OCI-LY7 (cell line): ENCODE measurements at regions not wholly inside any gene's neighbourhood (a gene's known extent, or its start where the extent isn't known, plus 50 kb on each side); places are given as distances from the start of the nearest gene placed in this dataset.

Experiments used
- EZH2phosphoT487 ChIP-seq: fragments of 200-600 bp; sonication (generic); IDR thresholded peaks from 2 replicates; pipeline ENCODE4 v1.6.1; 2018; ENCODE audit warnings: low read depth, borderline replicate concordance, mild to moderate bottlenecking, mixed run types, antibody characterized with exemption, low read length, moderate library complexity, mixed read lengths
- TF ChIP-seq, protein P1 (sequence below): fragments of 200-600 bp; sonication (generic); conservative IDR thresholded peaks from 2 replicates; pipeline ENCODE4 v1.5.1; 2014; ENCODE audit warnings: mild to moderate bottlenecking, antibody characterized with exemption, low read length, moderate library complexity, mixed read lengths

DNA sequence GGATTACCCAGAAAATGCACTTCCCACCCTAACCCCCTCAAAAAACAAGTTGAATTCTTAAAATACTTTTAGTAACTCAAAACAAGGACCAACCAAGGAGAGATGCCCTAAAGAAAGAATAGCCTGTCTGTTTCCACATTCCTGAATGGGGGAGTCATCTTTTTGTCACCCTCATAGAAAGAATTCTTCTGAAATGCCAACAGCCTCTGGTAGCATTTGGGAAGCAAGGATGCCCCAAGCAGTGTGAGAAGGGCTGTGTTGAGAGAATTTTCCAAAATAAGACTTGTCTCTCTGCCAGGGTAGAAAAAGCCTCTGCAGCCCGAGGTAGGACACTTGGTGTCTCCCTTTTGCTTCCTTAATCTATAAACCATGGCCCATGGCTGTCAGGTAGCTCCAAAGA is 173.1 kb upstream of the VCX3A start:
- TF ChIP-seq, protein P1, sequence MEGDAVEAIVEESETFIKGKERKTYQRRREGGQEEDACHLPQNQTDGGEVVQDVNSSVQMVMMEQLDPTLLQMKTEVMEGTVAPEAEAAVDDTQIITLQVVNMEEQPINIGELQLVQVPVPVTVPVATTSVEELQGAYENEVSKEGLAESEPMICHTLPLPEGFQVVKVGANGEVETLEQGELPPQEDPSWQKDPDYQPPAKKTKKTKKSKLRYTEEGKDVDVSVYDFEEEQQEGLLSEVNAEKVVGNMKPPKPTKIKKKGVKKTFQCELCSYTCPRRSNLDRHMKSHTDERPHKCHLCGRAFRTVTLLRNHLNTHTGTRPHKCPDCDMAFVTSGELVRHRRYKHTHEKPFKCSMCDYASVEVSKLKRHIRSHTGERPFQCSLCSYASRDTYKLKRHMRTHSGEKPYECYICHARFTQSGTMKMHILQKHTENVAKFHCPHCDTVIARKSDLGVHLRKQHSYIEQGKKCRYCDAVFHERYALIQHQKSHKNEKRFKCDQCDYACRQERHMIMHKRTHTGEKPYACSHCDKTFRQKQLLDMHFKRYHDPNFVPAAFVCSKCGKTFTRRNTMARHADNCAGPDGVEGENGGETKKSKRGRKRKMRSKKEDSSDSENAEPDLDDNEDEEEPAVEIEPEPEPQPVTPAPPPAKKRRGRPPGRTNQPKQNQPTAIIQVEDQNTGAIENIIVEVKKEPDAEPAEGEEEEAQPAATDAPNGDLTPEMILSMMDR = no peak
- no peak for TF ChIP-seq EZH2phosphoT487
